ENCODE measurements at regions not wholly inside any gene's neighbourhood (a gene's known extent, or its start where the extent isn't known, plus 50 kb on each side); places are given as distances from the start of the nearest gene placed in this dataset.

GRCh38 chr3:152113992-152114651 is 154.6 kb upstream of the MBNL1 start:
- Histone ChIP-seq H2AFZ (ENCODE audit: low read length, unreplicated experiment) (peak overlapping the region; percentile 4), H3K79me2 (ENCODE audit: control insufficient read depth, insufficient read depth, low read length, unreplicated experiment) (no peaks in the 10 kb centered on the region), H3K36me3 (ENCODE audit: insufficient read depth, low read length) (no peaks in the 10 kb centered on the region), H3K4me1 (ENCODE audit: control insufficient read depth, insufficient read depth, low read length, unreplicated experiment) (peaks cover 13% of the 10 kb centered on the region), H3K4me3 (ENCODE audit: low read depth, low read length) (no peak overlapping the region), H3K27ac (ENCODE audit: low read depth, low read length) (no peak overlapping the region), H3K27me3 (ENCODE audit: insufficient read depth, low read length) (no peaks in the 10 kb centered on the region)

GRCh38 chr3:152120601-152121269 is 148.0 kb upstream of the MBNL1 start:
- Histone ChIP-seq H3K4me1 (ENCODE audit: control insufficient read depth, insufficient read depth, low read length, unreplicated experiment) (peaks cover 43% of the 10 kb centered on the region), H3K36me3 (ENCODE audit: insufficient read depth, low read length) (no peaks in the 10 kb centered on the region), H3K79me2 (ENCODE audit: control insufficient read depth, insufficient read depth, low read length, unreplicated experiment) (no peaks in the 10 kb centered on the region), H3K27ac (ENCODE audit: low read depth, low read length) (peak overlapping the region; percentile 97), H3K27me3 (ENCODE audit: insufficient read depth, low read length) (no peaks in the 10 kb centered on the region), H2AFZ (ENCODE audit: low read length, unreplicated experiment) (peak overlapping the region; percentile 12), H3K4me3 (ENCODE audit: low read depth, low read length) (no peak overlapping the region)

DNA sequence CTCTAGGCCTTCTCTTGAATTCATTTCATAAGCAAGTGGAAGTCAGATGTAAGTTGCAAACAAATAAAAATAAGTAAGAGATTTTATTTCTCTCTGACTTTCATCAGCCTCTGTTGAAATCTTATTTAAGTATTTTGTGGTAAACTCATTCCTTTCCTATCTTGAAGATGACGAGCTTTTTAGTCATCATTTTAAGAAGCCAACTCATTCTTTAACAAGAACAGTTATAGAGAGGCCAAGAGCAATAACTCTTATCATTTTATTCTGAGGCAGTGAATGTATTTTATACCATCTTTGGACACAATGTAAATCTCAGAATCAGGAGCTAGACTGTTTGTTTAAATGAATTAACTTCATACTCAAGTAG is 147.5 kb upstream of the MBNL1 start:
- Histone ChIP-seq H3K27ac (ENCODE audit: low read depth, low read length) (peak overlapping the region; percentile 97), H3K79me2 (ENCODE audit: control insufficient read depth, insufficient read depth, low read length, unreplicated experiment) (no peaks in the 10 kb centered on the region), H3K4me3 (ENCODE audit: low read depth, low read length) (peak overlapping the region; percentile 60; the same call in 1 of the 2 replicates), H3K4me1 (ENCODE audit: control insufficient read depth, insufficient read depth, low read length, unreplicated experiment) (peaks cover 48% of the 10 kb centered on the region), H3K27me3 (ENCODE audit: insufficient read depth, low read length) (no peaks in the 10 kb centered on the region), H3K36me3 (ENCODE audit: insufficient read depth, low read length) (no peaks in the 10 kb centered on the region), H2AFZ (ENCODE audit: low read length, unreplicated experiment) (no peak overlapping the region)

DNA sequence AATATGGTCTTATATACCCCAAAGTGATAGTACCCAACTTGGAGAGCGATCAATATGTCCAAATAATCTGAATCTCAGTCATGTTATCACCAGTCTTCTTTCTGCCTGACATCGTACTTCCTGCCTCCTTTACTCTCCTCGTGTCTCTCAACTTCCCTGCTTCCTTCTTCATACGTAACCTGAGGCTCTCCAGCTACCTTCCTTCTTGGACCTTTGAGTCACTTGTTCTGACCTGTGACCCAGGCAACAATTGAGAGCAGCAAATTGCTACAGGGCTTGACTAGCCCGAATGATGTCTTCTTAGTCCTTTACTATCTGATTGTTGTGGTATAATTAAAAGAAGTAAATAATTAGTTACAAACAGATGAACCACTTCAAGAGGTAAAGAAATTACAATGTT is 145.9 kb upstream of the MBNL1 start:
- no peak overlapping the region for H2AFZ ChIP-seq (ENCODE audit: low read length, unreplicated experiment)
- no peak overlapping the region for H3K4me3 ChIP-seq (ENCODE audit: low read depth, low read length)
- H3K27ac ChIP-seq (ENCODE audit: low read depth, low read length), result no peak overlapping the region
- H3K4me1 ChIP-seq (ENCODE audit: control insufficient read depth, insufficient read depth, low read length, unreplicated experiment), result peaks cover 56% of the 10 kb centered on the region
- no peaks in the 10 kb centered on the region for H3K27me3 ChIP-seq (ENCODE audit: insufficient read depth, low read length)
- no peaks in the 10 kb centered on the region for H3K36me3 ChIP-seq (ENCODE audit: insufficient read depth, low read length)
- H3K79me2 ChIP-seq (ENCODE audit: control insufficient read depth, insufficient read depth, low read length, unreplicated experiment), result no peaks in the 10 kb centered on the region

DNA sequence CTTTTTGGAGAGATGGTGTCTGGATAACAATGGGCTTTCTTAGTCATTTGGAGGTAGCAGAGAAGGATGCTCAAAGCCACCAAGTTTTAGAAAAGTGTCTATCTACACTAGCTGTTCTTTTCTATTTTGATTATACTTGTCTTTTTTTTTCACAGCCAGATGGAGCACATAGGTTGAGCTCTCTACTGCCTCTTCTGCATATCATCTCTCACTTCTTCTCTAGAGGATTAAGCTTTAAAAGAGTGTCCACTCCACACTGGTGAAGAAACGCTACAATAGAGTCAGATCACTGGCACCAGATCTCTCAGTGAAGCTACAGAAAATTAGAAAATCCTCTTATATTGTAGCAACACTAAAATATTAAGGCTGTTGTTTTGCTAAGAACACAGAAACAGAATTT is 145.3 kb upstream of the MBNL1 start:
- H3K79me2 ChIP-seq (ENCODE audit: control insufficient read depth, insufficient read depth, low read length, unreplicated experiment), result no peaks in the 10 kb centered on the region
- no peak overlapping the region for H2AFZ ChIP-seq (ENCODE audit: low read length, unreplicated experiment)

GRCh38 chr3:152126260-152126659 is 142.5 kb upstream of the MBNL1 start:
- Histone ChIP-seq H2AFZ (ENCODE audit: low read length, unreplicated experiment) (no peak overlapping the region), H3K27ac (ENCODE audit: low read depth, low read length) (peak overlapping the region; percentile 46; the same call in 1 of the 2 replicates), H3K4me3 (ENCODE audit: low read depth, low read length) (no peak overlapping the region), H3K79me2 (ENCODE audit: control insufficient read depth, insufficient read depth, low read length, unreplicated experiment) (no peaks in the 10 kb centered on the region), H3K4me1 (ENCODE audit: control insufficient read depth, insufficient read depth, low read length, unreplicated experiment) (peaks cover 37% of the 10 kb centered on the region), H3K27me3 (ENCODE audit: insufficient read depth, low read length) (no peaks in the 10 kb centered on the region), H3K36me3 (ENCODE audit: insufficient read depth, low read length) (no peaks in the 10 kb centered on the region)

More for the DNA sequence above, 145.3 kb upstream of the MBNL1 start:
- Histone ChIP-seq H3K27ac (ENCODE audit: low read depth, low read length) (no peak overlapping the region), H3K27me3 (ENCODE audit: insufficient read depth, low read length) (no peaks in the 10 kb centered on the region), H3K4me1 (ENCODE audit: control insufficient read depth, insufficient read depth, low read length, unreplicated experiment) (peaks cover 56% of the 10 kb centered on the region), H3K36me3 (ENCODE audit: insufficient read depth, low read length) (no peaks in the 10 kb centered on the region), H3K4me3 (ENCODE audit: low read depth, low read length) (no peak overlapping the region)

DNA sequence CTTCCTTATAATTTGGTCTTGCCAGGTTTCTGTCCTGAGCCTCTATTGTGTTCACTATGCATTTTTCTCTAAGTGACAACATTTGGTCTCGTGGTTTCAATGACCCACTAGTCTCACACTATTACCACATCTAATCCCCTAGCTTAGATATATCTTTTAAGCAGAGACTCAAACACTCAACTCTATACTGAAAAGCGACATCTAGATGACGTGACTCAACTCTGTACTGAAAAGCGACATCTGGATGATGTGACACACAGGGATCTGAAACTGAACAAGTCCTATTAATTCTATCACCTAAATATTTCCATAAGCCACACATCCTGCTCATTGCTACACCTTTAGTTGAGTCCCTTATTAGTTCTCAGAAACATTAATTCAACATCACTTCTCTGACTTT is 141.7 kb upstream of the MBNL1 start:
- no peak overlapping the region for H3K4me3 ChIP-seq (ENCODE audit: low read depth, low read length)
- peak overlapping the region; percentile 21; the same call in 1 of the 2 replicates for H3K27ac ChIP-seq (ENCODE audit: low read depth, low read length)
- peaks cover 30% of the 10 kb centered on the region for H3K4me1 ChIP-seq (ENCODE audit: control insufficient read depth, insufficient read depth, low read length, unreplicated experiment)
- H2AFZ ChIP-seq (ENCODE audit: low read length, unreplicated experiment), result no peak overlapping the region
- no peaks in the 10 kb centered on the region for H3K79me2 ChIP-seq (ENCODE audit: control insufficient read depth, insufficient read depth, low read length, unreplicated experiment)
- no peaks in the 10 kb centered on the region for H3K27me3 ChIP-seq (ENCODE audit: insufficient read depth, low read length)
- H3K36me3 ChIP-seq (ENCODE audit: insufficient read depth, low read length), result no peaks in the 10 kb centered on the region

DNA sequence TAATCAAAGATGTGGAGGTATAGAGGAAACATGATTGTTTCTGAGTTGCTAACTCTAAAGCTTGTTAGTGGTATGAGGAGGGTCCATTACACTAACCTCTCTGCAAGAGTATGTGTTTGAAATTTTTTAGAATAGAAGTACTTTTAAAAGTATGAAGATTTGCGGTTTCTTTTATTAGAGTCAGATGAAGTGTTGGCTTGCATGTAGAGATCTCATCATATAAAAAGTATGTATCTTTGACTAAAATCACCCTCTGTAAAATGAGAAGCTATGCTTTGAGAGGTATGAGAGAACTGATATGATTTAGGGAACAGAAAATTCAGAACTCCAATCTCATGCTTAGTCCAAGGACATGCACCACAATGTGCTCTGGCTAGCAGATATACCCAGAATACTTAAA is 140.4 kb upstream of the MBNL1 start:
- Histone ChIP-seq H2AFZ (ENCODE audit: low read length, unreplicated experiment) (no peak overlapping the region), H3K27me3 (ENCODE audit: insufficient read depth, low read length) (no peaks in the 10 kb centered on the region), H3K36me3 (ENCODE audit: insufficient read depth, low read length) (no peaks in the 10 kb centered on the region), H3K79me2 (ENCODE audit: control insufficient read depth, insufficient read depth, low read length, unreplicated experiment) (no peaks in the 10 kb centered on the region), H3K4me3 (ENCODE audit: low read depth, low read length) (no peak overlapping the region), H3K4me1 (ENCODE audit: control insufficient read depth, insufficient read depth, low read length, unreplicated experiment) (peaks cover 17% of the 10 kb centered on the region), H3K27ac (ENCODE audit: low read depth, low read length) (no peak overlapping the region)

GRCh38 chr3:152139651-152140050 is 129.1 kb upstream of the MBNL1 start:
- no peak overlapping the region for H2AFZ ChIP-seq (ENCODE audit: low read length, unreplicated experiment)
- H3K4me3 ChIP-seq (ENCODE audit: low read depth, low read length), result no peak overlapping the region
- H3K36me3 ChIP-seq (ENCODE audit: insufficient read depth, low read length), result no peaks in the 10 kb centered on the region
- H3K79me2 ChIP-seq (ENCODE audit: control insufficient read depth, insufficient read depth, low read length, unreplicated experiment), result no peaks in the 10 kb centered on the region
- H3K27me3 ChIP-seq (ENCODE audit: insufficient read depth, low read length), result no peaks in the 10 kb centered on the region
- no peak overlapping the region for H3K27ac ChIP-seq (ENCODE audit: low read depth, low read length)
- H3K4me1 ChIP-seq (ENCODE audit: control insufficient read depth, insufficient read depth, low read length, unreplicated experiment), result no peaks in the 10 kb centered on the region

DNA sequence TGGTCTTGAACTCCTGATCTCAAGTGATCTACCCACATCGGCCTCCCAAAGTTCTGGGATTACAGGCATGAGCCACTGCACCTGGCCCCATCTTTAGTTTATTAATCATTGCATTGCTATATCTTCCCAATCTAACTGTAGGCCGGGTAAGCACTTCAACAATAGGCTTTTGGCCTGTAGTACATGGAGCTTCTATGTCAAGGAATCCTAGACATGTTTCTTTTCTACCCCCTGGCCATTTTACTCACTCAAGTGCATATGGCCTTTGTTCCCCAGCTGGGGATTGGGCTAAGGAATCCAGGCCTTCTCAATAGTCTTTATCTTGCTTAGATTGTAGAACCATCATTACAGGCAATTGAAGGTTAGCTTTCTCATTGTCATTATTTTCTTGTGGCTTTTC is 122.3 kb upstream of the MBNL1 start:
- no peak overlapping the region for H3K4me3 ChIP-seq (ENCODE audit: low read depth, low read length)

GRCh38 chr3:152147748-152148147 is 121.0 kb upstream of the MBNL1 start:
- Histone ChIP-seq H3K36me3 (ENCODE audit: insufficient read depth, low read length) (no peaks in the 10 kb centered on the region), H2AFZ (ENCODE audit: low read length, unreplicated experiment) (peak overlapping the region; percentile 46), H3K27ac (ENCODE audit: low read depth, low read length) (no peak overlapping the region), H3K4me1 (ENCODE audit: control insufficient read depth, insufficient read depth, low read length, unreplicated experiment) (peaks cover 4% of the 10 kb centered on the region), H3K79me2 (ENCODE audit: control insufficient read depth, insufficient read depth, low read length, unreplicated experiment) (no peaks in the 10 kb centered on the region), H3K4me3 (ENCODE audit: low read depth, low read length) (no peak overlapping the region), H3K27me3 (ENCODE audit: insufficient read depth, low read length) (no peaks in the 10 kb centered on the region)

More for the DNA sequence above, 122.3 kb upstream of the MBNL1 start:
- Histone ChIP-seq H2AFZ (ENCODE audit: low read length, unreplicated experiment) (no peak overlapping the region), H3K27me3 (ENCODE audit: insufficient read depth, low read length) (no peaks in the 10 kb centered on the region), H3K36me3 (ENCODE audit: insufficient read depth, low read length) (no peaks in the 10 kb centered on the region), H3K27ac (ENCODE audit: low read depth, low read length) (no peak overlapping the region), H3K79me2 (ENCODE audit: control insufficient read depth, insufficient read depth, low read length, unreplicated experiment) (no peaks in the 10 kb centered on the region), H3K4me1 (ENCODE audit: control insufficient read depth, insufficient read depth, low read length, unreplicated experiment) (peaks cover 4% of the 10 kb centered on the region)

All from ACC112 (cell line).